ENCODE measurements at regions not wholly inside any gene's neighbourhood (a gene's known extent, or its start where the extent isn't known, plus 50 kb on each side); places are given as distances from the start of the nearest gene placed in this dataset.

DNA sequence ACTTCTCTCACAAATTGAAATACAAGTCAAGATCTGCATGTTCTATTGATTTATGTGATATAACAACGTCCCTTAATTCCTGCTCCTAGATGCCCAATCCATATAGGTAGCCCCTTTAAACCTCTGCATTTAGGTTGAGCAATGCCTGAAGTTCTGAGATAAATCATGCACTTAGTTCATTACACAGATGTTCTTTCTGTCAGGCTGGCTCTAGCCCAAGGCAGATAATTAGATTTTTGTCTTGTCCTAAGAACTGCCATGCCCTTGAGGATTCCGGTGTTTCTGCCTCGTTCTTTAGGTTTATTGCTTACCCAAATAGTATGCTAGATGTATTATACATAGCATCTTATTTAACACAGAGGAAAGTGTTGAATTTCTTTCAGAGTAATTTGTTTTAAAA is 143.1 kb downstream of the TRAM1L1 start:
- TF ChIP-seq, protein P1, sequence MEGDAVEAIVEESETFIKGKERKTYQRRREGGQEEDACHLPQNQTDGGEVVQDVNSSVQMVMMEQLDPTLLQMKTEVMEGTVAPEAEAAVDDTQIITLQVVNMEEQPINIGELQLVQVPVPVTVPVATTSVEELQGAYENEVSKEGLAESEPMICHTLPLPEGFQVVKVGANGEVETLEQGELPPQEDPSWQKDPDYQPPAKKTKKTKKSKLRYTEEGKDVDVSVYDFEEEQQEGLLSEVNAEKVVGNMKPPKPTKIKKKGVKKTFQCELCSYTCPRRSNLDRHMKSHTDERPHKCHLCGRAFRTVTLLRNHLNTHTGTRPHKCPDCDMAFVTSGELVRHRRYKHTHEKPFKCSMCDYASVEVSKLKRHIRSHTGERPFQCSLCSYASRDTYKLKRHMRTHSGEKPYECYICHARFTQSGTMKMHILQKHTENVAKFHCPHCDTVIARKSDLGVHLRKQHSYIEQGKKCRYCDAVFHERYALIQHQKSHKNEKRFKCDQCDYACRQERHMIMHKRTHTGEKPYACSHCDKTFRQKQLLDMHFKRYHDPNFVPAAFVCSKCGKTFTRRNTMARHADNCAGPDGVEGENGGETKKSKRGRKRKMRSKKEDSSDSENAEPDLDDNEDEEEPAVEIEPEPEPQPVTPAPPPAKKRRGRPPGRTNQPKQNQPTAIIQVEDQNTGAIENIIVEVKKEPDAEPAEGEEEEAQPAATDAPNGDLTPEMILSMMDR (IDR thresholded peaks at IDR 0.05; ENCODE audit: insufficient read depth, low read length), result no peak
- TF ChIP-seq POLR2AphosphoS5 (IDR thresholded peaks at IDR 0.05; ENCODE audit: low read depth) (no peak), SPI1 (IDR thresholded peaks at IDR 0.05; ENCODE audit: borderline replicate concordance, low read depth) (no peak)
- TF ChIP-seq, protein P2, sequence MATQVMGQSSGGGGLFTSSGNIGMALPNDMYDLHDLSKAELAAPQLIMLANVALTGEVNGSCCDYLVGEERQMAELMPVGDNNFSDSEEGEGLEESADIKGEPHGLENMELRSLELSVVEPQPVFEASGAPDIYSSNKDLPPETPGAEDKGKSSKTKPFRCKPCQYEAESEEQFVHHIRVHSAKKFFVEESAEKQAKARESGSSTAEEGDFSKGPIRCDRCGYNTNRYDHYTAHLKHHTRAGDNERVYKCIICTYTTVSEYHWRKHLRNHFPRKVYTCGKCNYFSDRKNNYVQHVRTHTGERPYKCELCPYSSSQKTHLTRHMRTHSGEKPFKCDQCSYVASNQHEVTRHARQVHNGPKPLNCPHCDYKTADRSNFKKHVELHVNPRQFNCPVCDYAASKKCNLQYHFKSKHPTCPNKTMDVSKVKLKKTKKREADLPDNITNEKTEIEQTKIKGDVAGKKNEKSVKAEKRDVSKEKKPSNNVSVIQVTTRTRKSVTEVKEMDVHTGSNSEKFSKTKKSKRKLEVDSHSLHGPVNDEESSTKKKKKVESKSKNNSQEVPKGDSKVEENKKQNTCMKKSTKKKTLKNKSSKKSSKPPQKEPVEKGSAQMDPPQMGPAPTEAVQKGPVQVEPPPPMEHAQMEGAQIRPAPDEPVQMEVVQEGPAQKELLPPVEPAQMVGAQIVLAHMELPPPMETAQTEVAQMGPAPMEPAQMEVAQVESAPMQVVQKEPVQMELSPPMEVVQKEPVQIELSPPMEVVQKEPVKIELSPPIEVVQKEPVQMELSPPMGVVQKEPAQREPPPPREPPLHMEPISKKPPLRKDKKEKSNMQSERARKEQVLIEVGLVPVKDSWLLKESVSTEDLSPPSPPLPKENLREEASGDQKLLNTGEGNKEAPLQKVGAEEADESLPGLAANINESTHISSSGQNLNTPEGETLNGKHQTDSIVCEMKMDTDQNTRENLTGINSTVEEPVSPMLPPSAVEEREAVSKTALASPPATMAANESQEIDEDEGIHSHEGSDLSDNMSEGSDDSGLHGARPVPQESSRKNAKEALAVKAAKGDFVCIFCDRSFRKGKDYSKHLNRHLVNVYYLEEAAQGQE (IDR thresholded peaks at IDR 0.05; ENCODE audit: insufficient replicate concordance, low read depth), result no peak

All from HL-60 (cell line).